K562 (cell line): ENCODE measurements at regions not wholly inside any gene's neighbourhood (a gene's known extent, or its start where the extent isn't known, plus 50 kb on each side); places are given as distances from the start of the nearest gene placed in this dataset.

Source experiments
- ATAC-seq: fragments of 200-7000 bp; cut with Tn5 transposase; 3 replicates; pipeline ENCODE4 v1.9.1; 2020; ENCODE audit warnings: moderate library complexity
- BruUV-seq: library from RNA; stranded (reverse); fragments of 400-500 nt; replicated peaks from 2 replicates; lab custom pipeline; 2021; lab: Mats Ljungman, UMichigan
- CTCF ChIA-PET: fragments of 300-600 bp; formaldehyde crosslinking; extraction: SDS; loops from one replicate; lab custom pipeline; 2021; ENCODE audit warnings: low intra/inter-chr PET ratio; lab: Yijun Ruan, JAX
- POLR2A ChIA-PET: fragments of 300-600, 350-650 bp; sonication (Branson Sonifier 250); formaldehyde crosslinking; extraction: SDS; loops from one replicate; lab custom pipeline; 2021; ENCODE audit warnings: antibody characterized with exemption, inconsistent platforms; lab: Yijun Ruan, JAX
- DNase-seq, 4 experiments: peaks; one replicate each; pipeline versions ENCODE4 v3.0.0 to v3.0.0-alpha.2; 2011 to 2018; ENCODE audit warnings: low spot score in 3 of 4, mixed read lengths in 3 of 4; ENCODE audit errors: extremely low read depth in 1 of 4
- FAIRE-seq: peaks from 2 replicates; lab custom pipeline; 2011; peaks lifted over from hg19 to GRCh38; lab: Jason Lieb, UNC
- H2AFZ ChIP-seq: 2 replicates; pipeline ENCODE4 v1.6.0; 2011; ENCODE audit warnings: low read depth, low read length, control low read depth, inconsistent platforms
- H3K27ac ChIP-seq: fragments of 200-600 bp; 3 replicates; pipeline ENCODE4 v1.8.0; 2011; ENCODE audit warnings: low read depth, mild to moderate bottlenecking, control low read depth, inconsistent platforms, low read length, moderate library complexity, mixed read lengths; ENCODE audit errors: extremely low read depth
- H3K27me3 ChIP-seq, 2 experiments: fragments of 300-600 bp in 1 of 2; 2 replicates in 1 of 2; 3 replicates in 1 of 2; pipeline versions ENCODE4 v1.6.0 to v1.8.0; 2011; ENCODE audit warnings: inconsistent platforms in 2 of 2, low read length in 2 of 2, mild to moderate bottlenecking in 1 of 2, mixed read lengths in 1 of 2, moderate library complexity in 1 of 2; ENCODE audit not compliant: control insufficient read depth in 2 of 2, insufficient read depth in 2 of 2
- H3K36me3 ChIP-seq: fragments of 300-600 bp; 3 replicates; pipeline ENCODE4 v1.8.0; 2011; ENCODE audit warnings: mild to moderate bottlenecking, low read length, inconsistent platforms; ENCODE audit not compliant: control insufficient read depth, insufficient read depth
- H3K4me1 ChIP-seq, 2 experiments: fragments of 200-600 bp in 1 of 2; replicated peaks in 1 of 2; 2 replicates in 1 of 2; 3 replicates in 1 of 2; pipeline versions ENCODE4 v1.5.1 to v1.8.0; 2011; ENCODE audit warnings: inconsistent platforms in 2 of 2, low read length in 2 of 2, mild to moderate bottlenecking in 1 of 2, mixed read lengths in 1 of 2, moderate library complexity in 1 of 2; ENCODE audit not compliant: control insufficient read depth in 2 of 2, insufficient read depth in 2 of 2
- H3K4me2 ChIP-seq: 2 replicates; pipeline ENCODE4 v1.6.1; 2011; ENCODE audit warnings: low read length, control low read depth, inconsistent platforms, mixed read lengths; ENCODE audit not compliant: insufficient read depth
- H3K4me3 ChIP-seq: fragments of 200-600 bp; sonication (generic), shearing (Covaris generic); 2 replicates; pipeline ENCODE4 v1.5.1; 2016; ENCODE audit warnings: control low read depth, inconsistent platforms
- H3K79me2 ChIP-seq: fragments of 200-600 bp; 3 replicates; pipeline ENCODE4 v1.8.0; 2011; ENCODE audit warnings: low read length, inconsistent platforms; ENCODE audit not compliant: control insufficient read depth, insufficient read depth
- H3K9ac ChIP-seq, 2 experiments: 2 replicates each; pipeline versions ENCODE4 v1.6.0 to v1.6.1; 2011; ENCODE audit warnings: low read depth in 2 of 2, low read length in 2 of 2, control low read depth in 1 of 2, inconsistent platforms in 1 of 2, mild to moderate bottlenecking in 1 of 2, mixed read lengths in 1 of 2; ENCODE audit not compliant: insufficient read depth in 1 of 2
- H3K9me1 ChIP-seq: one replicate; pipeline ENCODE4 v1.6.0; 2011; ENCODE audit warnings: inconsistent platforms, mild to moderate bottlenecking, low read length, moderate library complexity; ENCODE audit not compliant: control insufficient read depth, insufficient read depth
- H3K9me3 ChIP-seq: replicated peaks from 2 replicates; pipeline ENCODE4 v1.5.1; 2011; ENCODE audit warnings: low read depth, low read length, inconsistent platforms; ENCODE audit not compliant: control insufficient read depth, insufficient read depth
- H4K20me1 ChIP-seq: replicated peaks from 2 replicates; pipeline ENCODE4 v1.6.1; 2011; ENCODE audit warnings: low read length, inconsistent platforms, mixed read lengths; ENCODE audit not compliant: control insufficient read depth, insufficient read depth
- ASH1L ChIP-seq: fragments of 450-650 bp; IDR thresholded peaks from 2 replicates; pipeline ENCODE4 v1.6.1; 2018; ENCODE audit warnings: borderline replicate concordance, mild to moderate bottlenecking, low read depth; ENCODE audit not compliant: partially characterized antibody
- BCOR ChIP-seq: fragments of 450-650 bp; IDR thresholded peaks from 2 replicates; pipeline ENCODE4 v1.6.1; 2016
- CHD4 ChIP-seq: fragments of 200-600 bp; sonication (generic); IDR thresholded peaks from 3 replicates; pipeline ENCODE4 v1.6.1; 2012; ENCODE audit warnings: low read depth, mild to moderate bottlenecking, mixed read lengths, low read length, inconsistent platforms; ENCODE audit not compliant: insufficient read depth, insufficient replicate concordance, poor library complexity, severe bottlenecking
- ETV1 ChIP-seq: fragments of 450-650 bp; conservative IDR thresholded peaks from 2 replicates; pipeline ENCODE4 v1.6.1; 2016; ENCODE audit warnings: missing genetic modification characterization, control low read depth, low read depth, missing compliant biosample characterization
- FOXJ2 ChIP-seq: fragments of 200-800 bp; sonication (Bioruptor generic); IDR thresholded peaks from 2 replicates; pipeline ENCODE4 v1.6.1; 2016; ENCODE audit warnings: missing genetic modification characterization, missing compliant biosample characterization
- FOXK1 ChIP-seq: sonication (generic); formaldehyde crosslinking; IDR thresholded peaks from 2 replicates; pipeline ENCODE4 v1.8.0; 2022; ENCODE audit warnings: missing genetic modification reagents, mild to moderate bottlenecking, borderline replicate concordance
- NCOR1 ChIP-seq: fragments of 450-650 bp; IDR thresholded peaks from 2 replicates; pipeline ENCODE4 v1.6.1; 2016; ENCODE audit warnings: mild to moderate bottlenecking, moderate library complexity
- XRCC3 ChIP-seq: fragments of 450-650 bp; IDR thresholded peaks from 2 replicates; pipeline ENCODE4 v1.6.1; 2017; ENCODE audit warnings: mild to moderate bottlenecking, moderate library complexity
- ZFPM2 ChIP-seq: fragments of 250-450 bp; sonication (Bioruptor Pico); IDR thresholded peaks from 2 replicates; pipeline ENCODE4 v1.5.1; 2022; ENCODE audit warnings: mild to moderate bottlenecking
- ZNF23 ChIP-seq: fragments of 250-450 bp; sonication (Bioruptor Pico); IDR thresholded peaks from 2 replicates; pipeline ENCODE4 v1.4.0; 2020; ENCODE audit warnings: mild to moderate bottlenecking
- ZNF354B ChIP-seq: fragments of 250-450 bp; sonication (Bioruptor Pico); IDR thresholded peaks from 2 replicates; pipeline ENCODE4 v1.4.0; 2020
- ZNF778 ChIP-seq: fragments of 450-650 bp; formaldehyde crosslinking; IDR thresholded peaks from 2 replicates; pipeline ENCODE4 v1.4.0; 2020; ENCODE audit warnings: mild to moderate bottlenecking, moderate library complexity
- WGBS: fragments of 100-300 bp; shearing (Covaris generic); methylation state at CpG from one replicate; pipeline ENCODE4 v1.1.6; 2016; ENCODE audit warnings: low coverage, mixed read lengths; ENCODE audit not compliant: insufficient coverage; ENCODE audit errors: missing lambda C conversion rate; 5-methylcytosine and 5-hydroxymethylcytosine counted together
- in situ Hi-C: fragments of 300-500 bp; cut with MboI; formaldehyde crosslinking; loops from 4 replicates; pipeline ENCODE4 v1.15.0; 2018; ENCODE audit warnings: inconsistent platforms, mixed read lengths
- intact Hi-C: fragments of 100-400 bp; cut with micrococcal nuclease; formaldehyde crosslinking; loops from 2 replicates; pipeline ENCODE4 v1.14.2; 2022
- TF ChIP-seq, protein P1 (sequence below), 2 experiments: fragments of 450-650 bp in 1 of 2; sonication (generic) in 1 of 2; formaldehyde crosslinking; conservative IDR thresholded peaks; 2 replicates each; pipeline versions ENCODE4 v1.4.0 to v1.8.1; 2020 to 2022; ENCODE audit warnings: mild to moderate bottlenecking in 1 of 2, missing genetic modification reagents in 1 of 2
- TF ChIP-seq, protein P2 (sequence below): fragments of 250-450 bp; sonication (Bioruptor Pico); IDR thresholded peaks from 2 replicates; pipeline ENCODE4 v1.5.0; 2020; ENCODE audit warnings: mild to moderate bottlenecking
- TF ChIP-seq, protein P3 (sequence below): sonication (generic); formaldehyde crosslinking; IDR thresholded peaks from 2 replicates; pipeline ENCODE4 v1.8.1; 2022; ENCODE audit warnings: missing genetic modification reagents

DNA sequence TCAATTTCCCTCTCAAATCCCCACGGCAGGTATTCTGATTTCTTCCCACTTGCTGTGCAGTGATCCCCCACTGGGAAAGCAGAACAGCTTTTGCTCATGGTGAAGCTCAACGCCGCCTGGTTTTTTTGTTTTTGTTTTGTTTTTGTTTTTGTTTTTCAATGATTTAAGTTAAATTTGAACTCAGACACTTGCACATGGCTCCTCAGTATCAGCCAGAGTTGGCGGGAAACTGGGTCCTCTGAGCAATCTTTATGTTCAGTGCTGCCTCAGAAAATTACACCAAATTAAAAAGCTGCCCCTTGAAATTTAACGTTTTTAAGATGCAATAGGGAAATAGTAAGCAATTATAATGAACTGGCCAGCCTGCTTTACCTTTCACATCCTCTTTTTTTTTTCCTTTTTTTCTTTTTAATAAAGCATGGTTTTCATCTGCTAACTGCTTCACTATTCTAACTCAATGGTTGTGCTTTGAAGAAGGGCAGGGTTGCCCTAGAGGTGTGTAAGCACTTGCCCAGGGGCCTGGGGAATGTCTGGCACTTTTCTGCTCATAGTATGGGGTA lies 277.0 kb upstream of the HNRNPA3 start:
- Histone ChIP-seq H3K9me3 (no peaks in the 10 kb centered on the region), H2AFZ (no peak overlapping the region), H3K36me3 (no peaks in the 10 kb centered on the region), H3K4me1 (no peaks in the 10 kb centered on the region; a peak in 3 of 5 replicates), H3K9ac (no peak overlapping the region), H3K4me3 (no peak overlapping the region), H3K79me2 (no peaks in the 10 kb centered on the region), H3K27me3 (peaks cover 0 to 4% of the 10 kb centered on the region in 2 experiments; a peak in 1 of 5 replicates), H3K4me2 (no peak overlapping the region), H3K27ac (no peak overlapping the region), H4K20me1 (no peaks in the 10 kb centered on the region), H3K9me1 (no peaks in the 10 kb centered on the region)
- CTCF ChIA-PET: no interaction called here
- no peak for DNase-seq
- TF ChIP-seq ASH1L (no peak), ZNF354B (CRISPR knock-in tag) (no peak), NCOR1 (no peak), ZNF23 (no peak), ZFPM2 (CRISPR knock-in tag) (no peak), ETV1 (tag) (no peak), FOXJ2 (no peak), XRCC3 (no peak), CHD4 (no peak), BCOR (no peak), ZNF778 (no peak), FOXK1 (CRISPR knock-in tag) (no peak)
- TF ChIP-seq, protein P1, sequence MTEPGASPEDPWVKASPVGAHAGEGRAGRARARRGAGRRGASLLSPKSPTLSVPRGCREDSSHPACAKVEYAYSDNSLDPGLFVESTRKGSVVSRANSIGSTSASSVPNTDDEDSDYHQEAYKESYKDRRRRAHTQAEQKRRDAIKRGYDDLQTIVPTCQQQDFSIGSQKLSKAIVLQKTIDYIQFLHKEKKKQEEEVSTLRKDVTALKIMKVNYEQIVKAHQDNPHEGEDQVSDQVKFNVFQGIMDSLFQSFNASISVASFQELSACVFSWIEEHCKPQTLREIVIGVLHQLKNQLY (CRISPR knock-in tag; conservative IDR thresholded peaks at IDR 0.05): no peak
- TF ChIP-seq, protein P2, sequence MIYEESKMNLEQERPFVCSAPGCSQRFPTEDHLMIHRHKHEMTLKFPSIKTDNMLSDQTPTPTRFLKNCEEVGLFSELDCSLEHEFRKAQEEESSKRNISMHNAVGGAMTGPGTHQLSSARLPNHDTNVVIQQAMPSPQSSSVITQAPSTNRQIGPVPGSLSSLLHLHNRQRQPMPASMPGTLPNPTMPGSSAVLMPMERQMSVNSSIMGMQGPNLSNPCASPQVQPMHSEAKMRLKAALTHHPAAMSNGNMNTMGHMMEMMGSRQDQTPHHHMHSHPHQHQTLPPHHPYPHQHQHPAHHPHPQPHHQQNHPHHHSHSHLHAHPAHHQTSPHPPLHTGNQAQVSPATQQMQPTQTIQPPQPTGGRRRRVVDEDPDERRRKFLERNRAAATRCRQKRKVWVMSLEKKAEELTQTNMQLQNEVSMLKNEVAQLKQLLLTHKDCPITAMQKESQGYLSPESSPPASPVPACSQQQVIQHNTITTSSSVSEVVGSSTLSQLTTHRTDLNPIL: no peak
- TF ChIP-seq, protein P3, sequence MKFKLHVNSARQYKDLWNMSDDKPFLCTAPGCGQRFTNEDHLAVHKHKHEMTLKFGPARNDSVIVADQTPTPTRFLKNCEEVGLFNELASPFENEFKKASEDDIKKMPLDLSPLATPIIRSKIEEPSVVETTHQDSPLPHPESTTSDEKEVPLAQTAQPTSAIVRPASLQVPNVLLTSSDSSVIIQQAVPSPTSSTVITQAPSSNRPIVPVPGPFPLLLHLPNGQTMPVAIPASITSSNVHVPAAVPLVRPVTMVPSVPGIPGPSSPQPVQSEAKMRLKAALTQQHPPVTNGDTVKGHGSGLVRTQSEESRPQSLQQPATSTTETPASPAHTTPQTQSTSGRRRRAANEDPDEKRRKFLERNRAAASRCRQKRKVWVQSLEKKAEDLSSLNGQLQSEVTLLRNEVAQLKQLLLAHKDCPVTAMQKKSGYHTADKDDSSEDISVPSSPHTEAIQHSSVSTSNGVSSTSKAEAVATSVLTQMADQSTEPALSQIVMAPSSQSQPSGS (CRISPR knock-in tag): no peak
- intact Hi-C loops (no loop called here), in situ Hi-C loops (no loop called here)
- POLR2A ChIA-PET: no interaction called here
- no peak for ATAC-seq
- WGBS: 17% methylated on average over 5 of the region's 5 CpGs
- BruUV-seq: no TSS peak
- no peak for FAIRE-seq
